GM19328 (cell line): ENCODE measurements at regions not wholly inside any gene's neighbourhood (a gene's known extent, or its start where the extent isn't known, plus 50 kb on each side); places are given as distances from the start of the nearest gene placed in this dataset.
"Not testable (repeated sequence)": the region's sequence is repeated elsewhere in the genome, so short reads cannot be mapped to it uniquely, and the experiment has no call there.

Source experiments
- ATAC-seq: cut with Tn5 transposase; IDR thresholded peaks from one replicate; pipeline ENCODE4 v1.9.1; 2021; ENCODE audit warnings: mild to moderate bottlenecking, moderate library complexity; ENCODE audit not compliant: unreplicated experiment

- ATAC-seq: not testable (repeated sequence)
Measured at GRCh38 chr3:164401440-164401839, 676.9 kb downstream of the SI start.

DNA sequence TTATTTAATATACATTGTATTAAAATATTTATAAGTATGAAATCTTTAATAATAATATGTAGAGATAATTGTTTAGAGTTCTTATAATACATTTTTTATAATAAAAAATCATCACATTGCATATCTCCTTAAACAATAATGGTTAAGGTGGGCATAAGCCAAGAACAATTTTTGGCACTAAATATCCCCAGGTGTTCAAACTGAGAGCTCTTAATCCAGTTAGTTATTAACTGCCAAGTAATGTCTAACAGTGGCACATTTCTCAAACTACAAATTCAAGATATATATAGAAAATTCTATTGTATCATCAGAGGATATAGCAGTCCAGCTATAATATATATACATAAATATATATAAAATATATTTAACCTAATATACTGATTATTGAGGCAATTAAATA is 680.8 kb downstream of the SI start:
- no peak for ATAC-seq

DNA sequence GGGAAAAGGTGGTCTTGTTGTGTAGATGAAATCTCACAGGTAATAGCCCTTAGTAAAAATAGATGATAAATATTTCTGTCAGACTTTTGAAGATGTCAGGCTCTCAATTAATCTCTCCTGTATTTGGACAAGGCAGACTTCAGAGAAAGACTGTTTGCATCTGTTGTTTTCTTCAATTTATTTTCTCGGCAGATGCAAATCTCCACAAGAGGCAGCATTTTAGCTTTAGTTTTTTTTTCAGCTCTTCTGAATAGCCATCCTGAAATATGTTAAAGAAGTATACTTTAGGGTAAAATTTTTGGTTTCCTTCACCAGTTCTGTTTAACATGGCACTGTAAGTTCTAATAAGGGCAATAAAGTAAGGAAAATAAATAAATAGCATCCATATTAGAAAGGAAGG is 685.1 kb downstream of the SI start:
- no peak for ATAC-seq

GRCh38 chr3:164390046-164390445 is 688.2 kb downstream of the SI start:
- no peak for ATAC-seq

DNA sequence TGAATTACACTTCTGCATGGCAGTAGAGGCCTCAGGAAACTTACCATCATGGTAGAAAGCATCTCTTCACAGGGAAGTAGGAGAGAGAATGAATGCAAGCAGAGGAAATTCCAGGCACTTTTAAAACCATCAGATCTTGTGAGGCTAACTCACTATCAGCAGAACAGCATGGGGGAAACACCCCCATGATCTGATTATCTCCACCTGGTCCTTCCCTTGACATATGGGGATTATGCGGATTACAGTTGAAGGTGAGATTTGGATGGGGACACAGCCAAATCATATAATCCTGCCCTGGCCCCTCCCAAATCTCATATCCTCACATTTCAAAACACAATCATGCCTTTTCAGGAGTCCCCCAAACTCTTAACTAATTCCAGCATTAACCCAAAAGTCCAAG is 691.1 kb downstream of the SI start:
- ATAC-seq: no peak

- ATAC-seq: no peak
Measured at GRCh38 chr3:164380156-164380555, 698.1 kb downstream of the SI start.

GRCh38 chr3:164377466-164377865 is 700.8 kb downstream of the SI start:
- ATAC-seq: no peak

- ATAC-seq: no peak
Measured at GRCh38 chr3:164375995-164376394, 702.3 kb downstream of the SI start.

DNA sequence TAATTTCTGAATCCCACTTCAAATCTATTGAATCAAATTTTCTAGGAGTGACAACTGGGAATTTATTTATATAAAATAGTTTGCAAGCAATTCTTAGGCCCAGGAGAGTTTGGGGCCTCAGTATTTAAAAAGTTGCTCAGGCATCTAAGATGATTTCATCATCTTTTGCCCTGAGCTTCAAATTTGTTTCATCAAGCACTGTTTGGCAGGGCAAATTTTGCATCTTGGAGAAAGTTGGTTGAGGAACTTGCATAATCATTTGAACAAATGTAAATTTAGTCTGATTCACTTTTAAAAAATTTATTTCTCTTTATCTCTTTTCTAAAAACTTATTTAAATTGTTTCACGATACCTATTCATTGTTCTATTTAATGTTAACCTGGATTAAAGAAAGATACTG is 702.8 kb downstream of the SI start:
- ATAC-seq: no peak

- ATAC-seq: no peak
Measured at GRCh38 chr3:164371681-164372080, 706.6 kb downstream of the SI start.

- no peak for ATAC-seq
Measured at GRCh38 chr3:164370970-164371369, 707.3 kb downstream of the SI start.

- ATAC-seq: no peak
Measured at GRCh38 chr3:164365242-164365641, 713.1 kb downstream of the SI start.

DNA sequence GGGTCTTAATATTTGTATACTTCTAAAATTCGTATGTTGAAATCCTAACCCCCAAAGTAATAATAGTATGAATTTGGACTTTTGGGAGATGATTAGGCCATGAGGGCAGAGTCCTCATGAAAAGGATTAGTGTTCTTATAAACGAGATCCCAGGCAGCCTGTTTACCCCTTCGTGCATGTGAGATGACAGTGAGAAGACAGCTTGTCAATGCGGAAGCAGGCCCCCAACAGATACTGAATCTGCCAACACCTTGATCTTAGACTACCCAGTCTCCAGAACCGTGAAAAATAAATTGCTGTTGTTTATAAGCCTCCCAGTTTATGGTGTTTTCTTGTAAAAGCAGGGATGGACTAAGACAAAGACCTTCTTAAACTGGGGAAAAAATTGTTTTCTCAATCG is 714.2 kb downstream of the SI start:
- ATAC-seq: no peak

DNA sequence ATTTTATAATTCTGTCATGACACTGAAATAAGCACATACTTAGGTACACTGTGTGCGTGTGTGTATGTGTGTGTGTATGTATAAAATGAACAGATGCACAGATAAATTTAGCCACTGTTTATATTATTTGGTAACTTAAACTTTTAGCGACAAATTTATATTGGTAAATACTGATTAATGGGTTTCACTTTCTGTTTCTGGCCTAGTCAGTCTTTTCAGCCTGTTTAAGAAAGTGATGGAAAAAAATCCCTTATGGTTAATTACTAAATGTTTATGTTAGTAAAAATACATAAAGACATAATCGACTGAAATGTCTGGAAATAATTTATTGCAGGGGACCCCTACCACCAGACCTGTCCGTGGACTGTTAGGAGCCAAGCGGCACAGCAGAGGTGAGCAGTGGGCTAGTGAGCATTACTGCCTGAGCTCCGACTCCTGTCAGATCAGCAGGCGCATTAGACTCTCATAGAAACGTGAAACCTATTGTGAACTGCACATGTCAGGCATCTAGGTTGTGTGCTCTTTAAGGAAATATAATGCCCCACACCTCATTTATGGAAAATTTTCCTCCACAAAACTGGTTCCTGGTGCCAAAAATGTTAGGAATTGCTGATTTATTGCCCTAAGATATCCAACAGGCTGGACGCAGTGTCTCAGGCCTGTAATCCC is 717.4 kb downstream of the SI start:
- ATAC-seq: no peak

DNA sequence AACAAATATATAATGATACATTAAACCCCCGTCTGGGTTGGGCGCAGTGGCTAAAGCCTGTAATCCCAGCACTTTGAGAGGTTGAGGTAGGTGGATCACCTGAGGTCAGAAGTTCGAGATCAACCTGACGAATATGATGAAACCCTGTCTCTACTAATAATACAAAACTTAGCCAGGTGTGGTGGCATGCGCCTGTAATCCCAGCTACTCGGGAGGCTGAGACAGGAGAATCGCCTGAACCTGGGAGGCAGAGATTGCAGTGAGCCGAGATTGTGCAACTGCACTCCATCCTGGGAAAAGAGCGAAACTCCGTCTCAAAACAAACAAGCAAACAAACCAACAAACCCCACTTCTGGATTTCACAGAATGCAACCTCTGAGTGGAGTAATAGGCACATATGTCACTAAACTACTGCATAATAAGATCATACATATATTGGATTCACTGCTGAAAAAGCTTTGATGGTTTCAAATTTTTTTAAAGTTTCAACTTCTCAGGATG is 718.2 kb downstream of the SI start:
- ATAC-seq: no peak

DNA sequence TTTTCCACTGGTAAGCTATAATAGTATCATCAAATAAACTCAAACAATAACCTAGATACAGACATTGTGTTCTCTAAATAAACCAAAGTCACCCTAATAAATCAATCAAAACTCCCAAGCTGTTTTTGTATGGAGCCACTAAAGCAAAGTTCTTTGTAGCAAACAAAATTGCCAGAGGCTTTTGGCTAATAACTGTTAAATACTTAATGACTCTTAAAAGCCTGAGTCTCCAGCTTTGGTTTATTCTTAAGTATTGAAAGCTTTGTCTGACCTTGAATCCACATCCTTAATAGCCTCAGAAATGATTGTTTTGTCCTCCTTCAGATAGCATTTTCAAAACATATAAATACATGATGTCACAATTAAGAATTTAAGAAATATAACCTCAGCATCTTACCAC is 725.3 kb downstream of the SI start:
- no peak for ATAC-seq

GRCh38 chr3:164351131-164351530 is 727.2 kb downstream of the SI start:
- ATAC-seq: no peak

DNA sequence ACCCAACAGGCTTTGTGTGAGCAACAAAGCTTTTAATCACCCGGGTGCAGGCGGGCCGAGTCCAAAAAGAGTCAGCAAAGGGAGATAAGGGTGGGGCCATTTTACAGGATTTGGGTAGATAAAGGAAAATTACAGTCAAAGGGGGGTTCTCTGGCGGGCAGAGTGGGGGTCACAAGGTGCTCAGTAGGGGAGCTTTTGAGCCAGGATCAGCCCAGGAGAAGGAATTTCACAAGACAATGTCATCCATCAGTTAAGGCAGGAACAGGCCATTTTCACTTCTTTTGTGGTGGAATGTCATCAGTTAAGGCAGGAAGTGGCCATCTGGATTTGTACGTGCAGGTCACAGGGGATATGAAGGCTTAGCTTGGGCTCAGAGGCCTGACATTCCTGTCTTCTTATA is 736.1 kb downstream of the SI start:
- ATAC-seq: not testable (repeated sequence)

- no peak for ATAC-seq
Measured at GRCh38 chr3:164341086-164341485, 737.2 kb downstream of the SI start.

DNA sequence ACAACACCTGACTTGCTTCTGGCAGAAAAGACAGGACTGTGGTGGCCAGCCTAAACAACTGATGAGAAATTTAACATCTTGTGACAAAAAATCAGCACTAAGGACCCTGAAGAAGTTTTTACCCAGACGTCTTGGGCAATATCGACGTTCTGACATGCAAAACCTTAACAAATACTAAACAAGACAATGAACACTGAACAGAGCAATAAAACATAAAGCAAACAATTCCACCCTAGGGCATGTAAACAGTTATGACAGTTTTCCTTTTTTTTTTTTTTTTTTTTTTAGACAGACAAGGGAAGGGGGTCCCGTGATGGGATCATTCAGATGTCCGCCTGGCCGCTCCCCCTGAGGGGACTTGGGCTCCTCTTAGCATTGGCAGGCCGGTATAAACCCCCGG is 738.0 kb downstream of the SI start:
- no peak for ATAC-seq

DNA sequence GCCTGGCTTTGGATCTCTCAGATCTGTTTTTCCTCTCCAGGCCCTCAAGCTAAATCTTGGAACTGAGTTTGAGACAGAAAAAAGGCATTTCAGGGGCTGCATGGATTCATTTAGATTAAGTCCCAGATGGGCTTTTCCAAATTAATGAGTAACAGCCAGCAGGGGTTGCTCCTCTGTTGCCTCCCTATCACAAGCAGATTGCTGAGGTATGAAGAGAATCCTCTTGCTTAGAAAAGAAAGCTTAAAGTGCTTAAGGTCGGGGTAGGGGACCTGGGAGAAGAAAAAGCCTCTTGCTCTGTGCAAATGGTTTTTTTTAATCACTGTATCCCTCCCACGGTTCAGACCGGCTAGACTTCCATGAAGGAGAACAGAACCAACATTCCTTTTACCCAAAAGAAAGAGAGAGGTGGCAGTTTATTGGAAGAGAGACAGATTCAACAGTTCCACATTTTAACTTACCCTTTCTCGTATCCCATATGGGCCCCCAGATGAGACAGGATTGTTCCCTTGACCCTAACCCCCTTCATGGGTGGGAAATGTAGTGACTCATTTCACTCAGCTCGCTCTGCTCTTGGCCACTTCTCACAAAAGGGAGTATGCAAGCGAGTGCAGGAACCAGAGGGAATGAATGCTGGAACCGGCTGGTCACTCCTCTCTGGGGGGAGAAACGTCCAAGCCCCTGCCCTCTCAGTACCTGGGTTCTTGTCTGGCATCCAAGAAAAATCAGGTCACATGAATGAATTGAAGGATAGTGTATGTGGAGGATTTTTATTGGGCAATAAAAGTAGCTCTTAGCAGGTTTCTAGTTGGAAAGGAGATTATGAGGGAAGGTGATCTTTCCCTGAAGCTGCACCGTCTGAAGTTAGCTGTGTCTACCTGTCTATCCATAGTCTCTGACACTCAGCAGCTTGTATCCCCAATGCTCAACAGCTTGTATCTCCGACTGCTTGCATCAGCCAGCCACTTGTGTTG is 745.2 kb downstream of the SI start:
- no peak for ATAC-seq

- no peak for ATAC-seq
Measured at GRCh38 chr3:164326714-164327113, 751.6 kb downstream of the SI start.
